ENCODE measurements at regions not wholly inside any gene's neighbourhood (a gene's known extent, or its start where the extent isn't known, plus 50 kb on each side); places are given as distances from the start of the nearest gene placed in this dataset.

- TF ChIP-seq RFX5 (IDR thresholded peaks at IDR 0.05; ENCODE audit: low read depth, low read length) (no peak), SMARCA5 (IDR thresholded peaks at IDR 0.05) (no peak), CBX2 (IDR thresholded peaks at IDR 0.05; ENCODE audit: insufficient read depth, low read length, poor library complexity, severe bottlenecking) (no peak), FOS (IDR thresholded peaks at IDR 0.05; ENCODE audit: extremely low read depth, insufficient read length) (no peak), FOXM1 (IDR thresholded peaks at IDR 0.05; ENCODE audit: low read depth) (no peak), FOXM1 (CRISPR knock-in tag; IDR thresholded peaks at IDR 0.05; ENCODE audit: low read depth) (no peak), CTCF (IDR thresholded peaks at IDR 0.05 in 2 of 3, conservative IDR thresholded peaks at IDR 0.05 in 1 of 3; ENCODE audit: insufficient read depth in 2 of 3, low read depth in 1 of 3, low read length in 3 of 3) (no peak)
Measured at GRCh38 chr10:5585517-5586206, 60.9 kb downstream of the CALML3 start.

Data from K562 (cell line).